ENCODE measurements at regions not wholly inside any gene's neighbourhood (a gene's known extent, or its start where the extent isn't known, plus 50 kb on each side); places are given as distances from the start of the nearest gene placed in this dataset.
A peak's percentile ranks its signal among the peaks of the same experiment; 100 is the strongest.

DNA sequence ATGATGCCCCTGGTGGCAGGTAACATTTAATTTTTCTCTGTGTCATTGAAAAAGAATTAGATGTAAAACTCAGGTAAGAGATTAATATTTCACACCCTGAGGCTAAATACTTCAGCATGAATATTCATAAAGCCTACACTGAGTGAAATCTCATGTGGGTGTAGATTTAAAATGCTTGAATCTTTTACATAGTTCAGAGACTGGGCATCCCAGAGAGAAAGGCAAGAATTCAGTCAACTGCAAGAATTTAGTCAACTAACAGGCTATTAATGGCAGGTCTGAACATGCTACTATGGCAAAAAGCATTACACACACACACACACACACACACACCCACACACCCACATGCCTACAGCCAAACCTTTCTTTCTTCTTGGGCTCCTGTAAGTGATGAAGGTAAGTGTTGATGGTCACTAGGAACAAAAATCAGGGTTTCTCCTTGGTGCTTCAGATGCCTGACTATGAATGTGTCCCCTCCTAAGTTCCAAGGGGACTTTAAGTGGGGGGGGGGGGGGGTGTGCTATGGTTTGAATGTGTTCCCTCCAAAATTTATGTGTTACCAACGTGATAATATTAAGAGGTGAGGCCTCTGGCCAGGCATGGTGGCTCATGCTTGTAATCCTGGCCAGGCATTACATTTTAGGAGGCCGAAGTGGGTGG, 63.7 kb upstream of the PSMD7 start:
- no peak for DNase-seq

DNA sequence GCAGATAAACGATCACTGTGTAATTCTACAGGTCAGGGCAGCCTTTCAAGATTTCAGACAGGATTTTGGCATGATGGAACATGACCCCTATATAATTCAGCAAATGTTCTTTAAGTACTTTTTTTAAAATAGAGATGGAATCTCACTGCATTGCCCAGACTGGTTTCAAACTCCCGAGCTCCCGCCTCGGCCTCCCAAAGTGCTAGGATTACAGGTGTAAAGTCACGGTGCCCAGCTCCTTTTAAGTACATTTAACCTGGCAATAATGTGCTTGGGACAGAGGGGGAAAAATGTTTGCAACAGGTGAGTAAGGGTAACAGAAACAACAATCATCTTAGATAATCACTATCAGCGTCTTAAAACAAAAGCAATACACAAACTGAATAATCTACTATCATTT, 66.5 kb upstream of the PSMD7 start:
- no peak for DNase-seq

GRCh38 chr16:74226338-74226954, 70.2 kb upstream of the PSMD7 start:
- peak; percentile 3 to 4 for DNase-seq

- no peak for DNase-seq
Measured at GRCh38 chr16:74224828-74225612, 71.6 kb upstream of the PSMD7 start.

- no peak for DNase-seq
Measured at GRCh38 chr16:74221828-74222227, 74.8 kb upstream of the PSMD7 start.

- no peak for DNase-seq
Measured at GRCh38 chr16:74219706-74220105, 76.9 kb upstream of the PSMD7 start.

DNA sequence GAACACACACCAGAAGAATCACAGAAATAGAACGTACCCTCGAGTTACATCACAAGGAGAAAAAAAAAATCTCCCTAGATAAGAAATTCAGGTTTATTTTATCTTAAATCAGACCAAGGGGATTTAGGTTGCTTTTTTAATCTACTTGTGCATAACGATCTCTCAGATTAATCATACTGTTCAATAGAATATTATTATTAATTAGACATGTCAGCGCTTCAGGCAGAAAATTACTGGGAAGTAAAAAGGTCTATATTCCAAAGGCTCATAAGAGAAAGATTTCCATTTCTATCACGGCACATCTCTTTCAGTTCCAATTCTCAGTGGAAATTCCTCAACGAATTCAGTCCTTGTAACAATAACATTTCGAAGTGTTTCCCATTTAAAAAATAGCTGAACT, 77.7 kb upstream of the PSMD7 start:
- no peak for DNase-seq

GRCh38 chr16:74216319-74216718, 80.3 kb upstream of the PSMD7 start:
- no peak for DNase-seq

- DNase-seq = no peak
Measured at GRCh38 chr16:74215249-74215648, 81.4 kb upstream of the PSMD7 start.

GRCh38 chr16:74213372-74213771, 83.2 kb upstream of the PSMD7 start:
- DNase-seq = no peak

- DNase-seq = no peak
Measured at GRCh38 chr16:74210245-74210644, 86.4 kb upstream of the PSMD7 start.

- no peak for DNase-seq
Measured at GRCh38 chr16:74202009-74202408, 94.6 kb upstream of the PSMD7 start.

DNA sequence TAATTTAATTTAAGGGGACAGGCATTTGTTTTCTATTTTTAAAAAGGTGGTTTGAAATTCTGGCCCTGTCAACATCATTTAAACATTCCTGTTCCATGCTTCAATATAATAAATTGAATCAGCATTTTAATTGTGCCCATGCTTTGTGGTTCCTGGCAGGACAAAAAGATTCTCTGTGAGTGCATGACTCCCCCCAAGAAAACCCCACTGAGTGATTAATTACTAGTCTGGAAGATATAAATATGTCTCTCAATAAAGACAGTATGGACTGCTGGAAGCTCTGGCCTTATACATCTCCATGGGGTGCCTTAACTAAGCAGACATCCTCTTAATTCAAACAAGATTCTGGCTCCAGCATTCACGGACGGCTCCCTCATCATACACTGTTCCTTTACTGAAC, 95.0 kb upstream of the PSMD7 start:
- no peak for DNase-seq

DNA sequence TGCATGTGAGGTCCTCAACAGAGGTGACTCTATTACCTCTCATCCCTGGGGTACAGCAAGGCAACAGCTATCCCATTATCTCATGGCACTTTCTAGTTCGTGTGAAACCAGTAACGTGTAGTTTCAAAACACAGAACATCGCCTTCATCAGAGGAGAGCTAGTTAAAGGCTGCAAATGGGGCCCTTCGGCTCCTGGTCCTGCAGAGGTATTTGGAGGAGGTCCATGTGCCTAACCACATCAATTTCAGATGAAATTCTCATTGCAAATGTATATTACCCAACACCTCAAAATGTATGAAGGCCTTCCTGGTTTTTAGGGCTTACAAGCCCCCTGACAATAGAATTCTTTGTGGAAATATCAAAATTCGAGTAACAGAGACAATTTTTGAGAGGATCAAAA, 95.7 kb upstream of the PSMD7 start:
- no peak for DNase-seq

- DNase-seq = no peak
Measured at GRCh38 chr16:74199842-74200124, 96.8 kb upstream of the PSMD7 start.

DNA sequence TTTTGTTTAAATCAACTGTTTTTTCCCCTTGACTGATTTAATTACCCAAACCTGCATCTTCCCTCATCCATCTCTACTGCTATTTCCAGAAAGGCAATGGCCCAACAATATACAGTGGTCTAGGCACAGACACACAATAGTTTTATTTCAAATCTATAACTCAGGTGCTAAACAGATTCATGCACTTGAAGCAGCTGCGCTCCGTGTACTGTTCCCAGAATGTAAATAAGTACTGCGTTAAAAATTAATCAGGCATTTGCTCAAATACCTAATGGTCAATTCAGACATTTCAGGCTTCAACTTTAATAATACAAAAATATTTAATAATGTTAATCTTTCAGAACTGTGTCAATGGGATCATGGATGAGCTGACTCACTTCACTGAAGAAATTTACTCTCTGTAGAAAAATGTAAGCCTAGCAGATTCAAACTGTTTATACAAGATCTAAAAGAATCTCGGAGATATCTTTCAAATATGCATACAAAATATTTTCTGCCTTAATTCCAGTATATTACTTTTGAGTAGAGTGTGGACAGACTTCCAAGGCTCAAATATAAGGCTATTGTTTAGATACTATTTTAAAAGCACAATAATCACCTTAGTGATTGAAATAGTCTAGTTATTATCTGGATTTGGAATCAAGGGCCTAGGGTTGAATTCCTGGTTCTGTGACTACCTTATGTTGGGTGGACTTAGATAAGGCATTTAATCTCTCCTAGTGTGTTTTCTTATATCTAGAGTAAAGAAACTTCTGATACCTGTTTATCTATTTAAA, 97.4 kb upstream of the PSMD7 start:
- DNase-seq = no peak

- DNase-seq = no peak
Measured at GRCh38 chr16:74192281-74192797, 104.3 kb upstream of the PSMD7 start.

- DNase-seq = no peak
Measured at GRCh38 chr16:74190292-74190691, 106.3 kb upstream of the PSMD7 start.

DNA sequence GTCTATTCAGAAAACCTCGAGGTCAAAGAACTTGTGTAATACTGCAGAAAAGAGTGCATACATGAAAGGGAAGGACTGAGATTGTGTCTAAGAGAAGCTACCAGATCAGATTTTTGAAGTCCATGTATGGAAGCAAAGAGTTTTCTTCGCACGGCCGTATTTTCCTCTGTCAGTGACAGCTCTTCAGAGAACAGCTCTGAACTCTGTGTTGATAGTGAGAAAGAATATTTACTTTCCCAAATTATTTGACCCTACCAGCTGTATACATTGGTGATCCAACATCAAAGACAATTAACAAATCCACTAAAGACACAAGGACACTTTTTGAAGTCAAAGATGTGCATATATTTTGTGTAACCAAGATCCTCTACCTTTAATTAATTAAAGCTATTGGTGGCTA, 107.8 kb upstream of the PSMD7 start:
- no peak for DNase-seq

DNA sequence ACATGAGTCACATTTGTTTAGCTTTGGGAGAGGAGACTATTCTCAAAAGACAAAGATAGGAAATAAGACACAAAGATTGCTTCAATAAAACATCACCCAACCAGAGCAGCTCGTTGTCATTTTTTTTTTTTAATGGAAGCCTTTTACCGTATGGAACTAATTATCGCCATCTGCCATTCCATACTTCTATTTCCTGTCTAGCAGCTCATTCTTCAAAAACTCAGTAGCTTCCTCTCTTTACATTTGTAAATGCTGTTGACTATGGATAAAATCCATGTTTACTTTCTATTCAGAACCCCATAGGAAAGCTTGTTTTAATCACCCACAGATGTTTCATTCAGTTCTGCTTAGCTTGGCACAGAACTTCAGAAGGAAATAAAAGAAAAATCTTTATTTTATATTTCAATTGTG, 110.0 kb upstream of the PSMD7 start:
- DNase-seq = peak; percentile 66 to 89

- no peak for DNase-seq
Measured at GRCh38 chr16:74184839-74185238, 111.8 kb upstream of the PSMD7 start.

DNA sequence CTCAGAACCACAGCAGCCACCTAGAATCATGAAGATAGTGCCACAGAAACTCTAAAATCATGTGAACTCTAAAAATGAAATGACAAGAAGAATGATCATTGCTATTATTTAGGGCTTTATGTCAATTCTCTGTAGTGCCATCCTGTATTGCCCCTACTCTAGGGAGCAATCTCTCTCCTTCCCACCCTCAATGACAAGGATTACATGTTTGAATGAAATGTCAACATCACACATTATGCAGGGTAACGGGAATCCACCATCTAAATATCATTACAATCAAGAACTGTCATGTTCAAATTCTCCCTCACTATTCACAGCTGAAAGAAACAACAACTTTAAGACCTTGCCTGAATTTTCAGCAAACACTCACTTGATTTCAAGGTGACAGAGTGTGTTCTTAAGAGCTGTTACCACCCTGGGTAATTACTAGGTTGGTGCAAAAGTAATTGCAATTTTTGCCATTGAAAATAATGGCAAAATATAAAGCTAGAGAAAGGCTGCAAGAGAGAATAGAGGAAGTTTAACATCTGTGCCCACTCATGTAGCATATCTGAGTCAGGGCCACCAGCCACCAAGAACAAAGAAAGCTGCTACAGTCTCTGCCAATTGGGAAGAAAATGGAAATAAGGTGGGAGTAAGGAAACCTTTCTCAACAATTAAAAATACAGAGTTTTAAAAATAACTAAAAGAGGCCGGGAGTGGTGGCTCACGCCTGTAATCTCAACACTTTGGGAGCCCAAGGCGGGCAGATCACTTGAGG, 112.8 kb upstream of the PSMD7 start:
- peak in 1 of 2 experiments; percentile 20 for DNase-seq
